ENCODE measurements at regions not wholly inside any gene's neighbourhood (a gene's known extent, or its start where the extent isn't known, plus 50 kb on each side); places are given as distances from the start of the nearest gene placed in this dataset.

GRCh38 chr5:27472871-27473270, 434.5 kb upstream of the CDH9 start:
- no peak for TF ChIP-seq POLR2A (IDR thresholded peaks at IDR 0.05; ENCODE audit: extremely low read depth, insufficient read length)
- TF ChIP-seq MYC (IDR thresholded peaks at IDR 0.05; ENCODE audit: low read depth, low read length), result no peak
- TF ChIP-seq MAX (IDR thresholded peaks at IDR 0.05; ENCODE audit: low read depth, low read length), result no peak
- TF ChIP-seq CTCF (IDR thresholded peaks at IDR 0.05; ENCODE audit: low read depth, low read length), result no peak
- no peak for DNase-seq (ENCODE audit: low read depth)
- no peak overlapping the region for H3K4me3 ChIP-seq (ENCODE audit: low read depth, low read length)

GRCh38 chr5:27472000-27472763, 433.8 kb upstream of the CDH9 start:
- no peak for TF ChIP-seq MYC (IDR thresholded peaks at IDR 0.05; ENCODE audit: low read depth, low read length)
- no peak for TF ChIP-seq MAX (IDR thresholded peaks at IDR 0.05; ENCODE audit: low read depth, low read length)
- no peak for TF ChIP-seq CTCF (IDR thresholded peaks at IDR 0.05; ENCODE audit: low read depth, low read length)
- TF ChIP-seq POLR2A (IDR thresholded peaks at IDR 0.05; ENCODE audit: extremely low read depth, insufficient read length), result no peak
- H3K4me3 ChIP-seq (ENCODE audit: low read depth, low read length), result no peak overlapping the region
- DNase-seq (ENCODE audit: low read depth), result peak; percentile 21

GRCh38 chr5:27466959-27467358, 428.6 kb upstream of the CDH9 start:
- H3K4me3 ChIP-seq (ENCODE audit: low read depth, low read length), result no peak overlapping the region
- TF ChIP-seq POLR2A (IDR thresholded peaks at IDR 0.05; ENCODE audit: extremely low read depth, insufficient read length) (no peak), CTCF (IDR thresholded peaks at IDR 0.05; ENCODE audit: low read depth, low read length) (no peak), MAX (IDR thresholded peaks at IDR 0.05; ENCODE audit: low read depth, low read length) (no peak)

GRCh38 chr5:27465140-27465539, 426.8 kb upstream of the CDH9 start:
- no peak for TF ChIP-seq MAX (IDR thresholded peaks at IDR 0.05; ENCODE audit: low read depth, low read length)
- TF ChIP-seq CTCF (IDR thresholded peaks at IDR 0.05; ENCODE audit: low read depth, low read length), result no peak
- TF ChIP-seq MYC (IDR thresholded peaks at IDR 0.05; ENCODE audit: low read depth, low read length), result peak; percentile 27; the same call in 1 of the 2 replicates
- no peak for TF ChIP-seq POLR2A (IDR thresholded peaks at IDR 0.05; ENCODE audit: extremely low read depth, insufficient read length)
- H3K4me3 ChIP-seq (ENCODE audit: low read depth, low read length), result no peak overlapping the region

More at GRCh38 chr5:27466959-27467358, 428.6 kb upstream of the CDH9 start:
- no peak for DNase-seq (ENCODE audit: low read depth)

GRCh38 chr5:27463446-27464149, 425.2 kb upstream of the CDH9 start:
- TF ChIP-seq POLR2A (IDR thresholded peaks at IDR 0.05; ENCODE audit: extremely low read depth, insufficient read length) (no peak), CTCF (IDR thresholded peaks at IDR 0.05; ENCODE audit: low read depth, low read length) (no peak), MAX (IDR thresholded peaks at IDR 0.05; ENCODE audit: low read depth, low read length) (no peak), MYC (IDR thresholded peaks at IDR 0.05; ENCODE audit: low read depth, low read length) (no peak)
- no peak overlapping the region for H3K4me3 ChIP-seq (ENCODE audit: low read depth, low read length)
- no peak for DNase-seq (ENCODE audit: low read depth)

More at GRCh38 chr5:27465140-27465539, 426.8 kb upstream of the CDH9 start:
- DNase-seq (ENCODE audit: low read depth), result peak; percentile 94
